ENCODE measurements at regions not wholly inside any gene's neighbourhood (a gene's known extent, or its start where the extent isn't known, plus 50 kb on each side); places are given as distances from the start of the nearest gene placed in this dataset.

GRCh38 chr10:113364227-113364626, 188.6 kb upstream of the HABP2 start:
- TF ChIP-seq SIN3A (IDR thresholded peaks at IDR 0.05; ENCODE audit: borderline replicate concordance, insufficient read depth, low read length) (no peak), TAF1 (IDR thresholded peaks at IDR 0.05; ENCODE audit: borderline replicate concordance, insufficient read depth, low read length) (no peak), REST (IDR thresholded peaks at IDR 0.05; ENCODE audit: insufficient read depth in 1 of 2, low read depth in 2 of 2, low read length in 2 of 2) (no peak), POLR2AphosphoS5 (IDR thresholded peaks at IDR 0.05; ENCODE audit: low read depth, low read length) (no peak), FOXP2 (optimal IDR thresholded peaks at IDR 0.05; ENCODE audit: borderline replicate concordance, extremely low read depth, extremely low read length, insufficient read depth) (no peak)

All from PFSK-1 (cell line).